Ovary (tissue), 7 donors: ENCODE measurements at regions not wholly inside any gene's neighbourhood (a gene's known extent, or its start where the extent isn't known, plus 50 kb on each side); places are given as distances from the start of the nearest gene placed in this dataset.
"Not testable (repeated sequence)": the region's sequence is repeated elsewhere in the genome, so short reads cannot be mapped to it uniquely, and the experiment has no call there.

ENCODE experiments used
- DNase-seq, 5 donors: peaks; one replicate each; pipeline ENCODE4 v3.0.0-alpha.2; 2019 to 2020
- H3K27ac ChIP-seq, 2 donors: fragments of 200-600 bp; one replicate each; pipeline versions ENCODE4 v1.5.1 to v1.8.0; 2019 to 2022
- H3K27me3 ChIP-seq: fragments of 200-600 bp; one replicate; pipeline ENCODE4 v1.8.0; 2022
- H3K36me3 ChIP-seq: fragments of 200-600 bp; sonication (generic); one replicate; pipeline ENCODE4 v1.5.1; 2019
- H3K4me1 ChIP-seq: one replicate; pipeline ENCODE4 v1.8.1; 2013; ENCODE audit warnings: mild to moderate bottlenecking, moderate library complexity; ENCODE audit not compliant: insufficient read depth
- H3K4me3 ChIP-seq: fragments of 200-600 bp; sonication (generic); one replicate; pipeline ENCODE4 v1.5.1; 2017
- H3K9me3 ChIP-seq, 2 donors: fragments of 200-600 bp in 1 of 2; sonication (generic) in 1 of 2; one replicate each; pipeline versions ENCODE4 v1.5.1 to v1.8.1; 2013 to 2019; ENCODE audit warnings: mild to moderate bottlenecking in 1 of 2, moderate library complexity in 1 of 2
- CTCF ChIP-seq, 3 donors: fragments of 450-650 bp in 2 of 3; fragments of 200-600 bp in 1 of 3; IDR thresholded peaks; one replicate each; pipeline versions ENCODE4 v1.5.1 to v1.8.0; 2016 to 2022; ENCODE audit warnings: antibody characterized with exemption in 3 of 3, mild to moderate bottlenecking in 1 of 3
- EP300 ChIP-seq: sonication (generic); formaldehyde crosslinking; IDR thresholded peaks from one replicate; pipeline ENCODE4 v1.6.1; 2017; ENCODE audit warnings: antibody characterized with exemption
- POLR2A ChIP-seq: fragments of 450-650 bp; IDR thresholded peaks from one replicate; pipeline ENCODE4 v1.6.1; 2017; ENCODE audit warnings: antibody characterized with exemption, mild to moderate bottlenecking, moderate library complexity
- WGBS, 3 donors: extraction: QIAGEN DNeasy Blood & Tissue Kit in 1 of 3; methylation state at CpG; one replicate each; pipeline versions ENCODE4 v1.1.5 to v1.1.7; 2013 to 2017; 5-methylcytosine and 5-hydroxymethylcytosine counted together
- intact Hi-C, 4 donors: fragments of 100-400 bp; cut with DNase I; formaldehyde crosslinking; loops; one replicate each; pipeline versions ENCODE4 v1.11.0 to v1.15.1; 2022 to 2023
- donor health status: DM: no; HTN: no; CAD: no; lungs with moderate emphysema.
- donor health status: DM: no; HTN: no; CAD: no.
- donor health status: Bipolar disorder and iron deficiency.
- donor health status: DM: no; HTN: no; CAD: no.
- donor health status: DM: yes; HTN: yes; CAD: no.

GRCh38 chr5:6244339-6244714 is 134.0 kb downstream of the MED10 start:
- H3K27me3 ChIP-seq = no peaks in the 10 kb centered on the region
- 79 to 85% (median 83%) methylated on average over 2 of the region's 2 CpGs for WGBS, 3 donors
- no peak overlapping the region for H3K27ac ChIP-seq
- intact Hi-C loops = no loop called here
- TF ChIP-seq EP300 (no peak), POLR2A (no peak), CTCF (IDR thresholded peaks at IDR 0.05) (no peak)
- no peaks in the 10 kb centered on the region for H3K36me3 ChIP-seq
- DNase-seq = no peak
- no peak overlapping the region for H3K4me3 ChIP-seq
- no peaks in the 10 kb centered on the region for H3K4me1 ChIP-seq
- H3K9me3 ChIP-seq = no peaks in the 10 kb centered on the region

- 79 to 88% (median 87%) methylated on average over 5 of the region's 5 CpGs for WGBS, 3 donors
- DNase-seq = no peak
- no peaks in the 10 kb centered on the region for H3K36me3 ChIP-seq
- H3K4me1 ChIP-seq = no peaks in the 10 kb centered on the region
- no peaks in the 10 kb centered on the region for H3K9me3 ChIP-seq
- no peaks in the 10 kb centered on the region for H3K27me3 ChIP-seq
- no peak for TF ChIP-seq POLR2A
- no peak for TF ChIP-seq EP300
- TF ChIP-seq CTCF (IDR thresholded peaks at IDR 0.05) = no peak
- no peak overlapping the region for H3K27ac ChIP-seq
- no peak overlapping the region for H3K4me3 ChIP-seq
- intact Hi-C loops = no loop called here
These were observed 134.5 kb downstream of the MED10 start for GRCh38 chr5:6243706-6244338.

GRCh38 chr5:6241056-6241455 is 137.3 kb downstream of the MED10 start:
- H3K36me3 ChIP-seq, H3K27me3 ChIP-seq, DNase-seq, H3K4me3 ChIP-seq, H3K27ac ChIP-seq, H3K9me3 ChIP-seq, intact Hi-C loops, H3K4me1 ChIP-seq: not testable (repeated sequence)

GRCh38 chr5:6236858-6237481 is 141.4 kb downstream of the MED10 start:
- Histone ChIP-seq H3K36me3 (no peaks in the 10 kb centered on the region), H3K27me3 (no peaks in the 10 kb centered on the region), H3K4me3 (no peak overlapping the region), H3K27ac (no peak overlapping the region), H3K9me3 (no peaks in the 10 kb centered on the region), H3K4me1 (no peaks in the 10 kb centered on the region)
- TF ChIP-seq POLR2A (no peak), CTCF (IDR thresholded peaks at IDR 0.05) (no peak), EP300 (no peak)
- intact Hi-C loops = no loop called here
- DNase-seq = no peak
- WGBS, 3 donors = 84 to 94% (median 86%) methylated on average over 8 of the region's 8 CpGs

GRCh38 chr5:6236170-6236793 is 142.1 kb downstream of the MED10 start:
- TF ChIP-seq EP300 = no peak
- no peak for TF ChIP-seq POLR2A
- no peak for TF ChIP-seq CTCF (IDR thresholded peaks at IDR 0.05)
- Histone ChIP-seq H3K27me3 (no peaks in the 10 kb centered on the region), H3K4me3 (no peak overlapping the region), H3K36me3 (no peaks in the 10 kb centered on the region), H3K4me1 (no peaks in the 10 kb centered on the region), H3K9me3 (no peaks in the 10 kb centered on the region), H3K27ac (no peak overlapping the region)
- intact Hi-C loops = no loop called here
- no peak for DNase-seq
- 85 to 88% (median 87%) methylated on average over 2 of the region's 2 CpGs for WGBS, 3 donors
